HUDEP-2 (cell line): ENCODE measurements at regions not wholly inside any gene's neighbourhood (a gene's known extent, or its start where the extent isn't known, plus 50 kb on each side); places are given as distances from the start of the nearest gene placed in this dataset.
"Not testable (repeated sequence)": the region's sequence is repeated elsewhere in the genome, so short reads cannot be mapped to it uniquely, and the experiment has no call there.

Source experiments
- DNase-seq, 76 experiments: peaks; one replicate each; lab custom pipeline; 2025; ENCODE audit not compliant: unreplicated experiment in 76 of 76; lab: John Stamatoyannopoulos, UW

DNA sequence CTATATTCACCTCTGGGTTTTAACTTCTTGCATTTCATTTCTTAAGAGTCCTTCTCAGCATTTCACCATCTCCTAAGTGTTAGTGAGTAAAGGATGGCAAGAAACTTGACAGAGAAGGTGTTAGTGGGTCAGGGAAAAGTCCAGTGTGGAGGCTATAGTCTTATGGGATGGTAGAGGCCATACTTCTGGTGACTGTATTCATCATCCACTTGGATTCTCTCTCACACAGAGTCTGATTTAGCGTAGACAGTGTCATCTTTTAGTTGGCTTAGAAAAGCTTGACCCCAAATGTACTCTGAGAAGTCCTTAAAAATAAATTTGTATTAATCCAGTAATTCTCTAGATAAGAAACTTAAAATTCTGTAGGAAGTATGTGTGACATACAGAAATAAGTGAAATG lies 232.4 kb upstream of the FBXO33 start:
- DNase-seq: no peak

DNA sequence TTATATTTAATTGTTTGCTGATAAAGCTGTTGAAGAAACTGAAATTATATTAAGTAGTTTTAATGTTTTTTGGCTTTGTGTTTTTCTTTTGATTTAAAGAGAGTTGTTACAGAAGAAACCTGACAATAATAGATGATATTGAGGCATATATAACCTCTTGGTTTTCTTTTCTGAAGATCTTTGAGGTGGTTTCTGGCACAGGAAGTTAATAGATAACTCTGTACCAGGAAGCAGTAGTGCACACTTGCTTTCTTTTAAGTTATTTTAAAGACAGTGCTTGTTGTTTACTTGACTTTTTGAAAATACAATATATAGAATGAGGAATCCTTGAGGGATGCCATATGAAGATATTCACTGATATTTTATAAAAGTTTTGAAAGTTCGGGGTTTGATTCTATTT lies 209.0 kb upstream of the FBXO33 start:
- no peak for DNase-seq

DNA sequence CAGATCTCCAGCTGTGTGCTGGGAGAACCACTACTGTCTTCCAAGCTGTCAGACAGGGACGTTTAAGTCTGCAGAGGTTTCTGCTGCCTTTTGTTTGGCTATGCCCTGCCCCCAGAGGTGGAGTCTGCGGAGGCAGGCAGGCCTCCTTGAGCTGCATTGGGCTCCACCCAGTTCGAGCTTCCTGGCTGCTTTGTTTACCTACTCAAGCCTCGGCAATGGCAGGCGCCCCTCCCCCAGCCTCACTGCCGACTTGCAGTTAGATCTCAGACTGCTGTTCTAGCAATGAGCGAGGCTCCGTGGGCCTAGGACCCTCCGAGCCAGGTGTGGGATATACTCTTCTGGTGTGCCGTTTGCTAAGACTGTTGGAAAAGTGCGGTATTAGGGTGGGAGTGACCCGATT lies 206.8 kb upstream of the FBXO33 start:
- DNase-seq: not testable (repeated sequence)

DNA sequence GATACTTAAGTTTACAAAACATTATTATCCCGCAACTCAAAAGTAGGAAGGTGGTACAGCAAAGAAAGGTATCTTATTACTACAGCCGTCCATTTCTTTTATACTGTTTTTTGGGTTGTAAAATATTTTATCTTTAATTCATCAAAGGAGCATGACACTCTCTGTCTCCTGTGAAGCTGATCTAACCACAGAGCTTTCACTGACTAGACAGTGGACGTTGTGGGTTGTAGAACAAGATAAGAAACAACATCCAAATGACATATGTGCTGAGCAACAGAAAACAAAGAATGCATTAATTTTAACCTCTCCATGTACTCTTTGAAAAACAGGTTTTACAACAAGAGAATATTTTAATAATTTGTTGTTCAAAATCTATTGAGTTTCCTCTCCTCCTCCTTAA lies 195.9 kb upstream of the FBXO33 start:
- no peak for DNase-seq

DNA sequence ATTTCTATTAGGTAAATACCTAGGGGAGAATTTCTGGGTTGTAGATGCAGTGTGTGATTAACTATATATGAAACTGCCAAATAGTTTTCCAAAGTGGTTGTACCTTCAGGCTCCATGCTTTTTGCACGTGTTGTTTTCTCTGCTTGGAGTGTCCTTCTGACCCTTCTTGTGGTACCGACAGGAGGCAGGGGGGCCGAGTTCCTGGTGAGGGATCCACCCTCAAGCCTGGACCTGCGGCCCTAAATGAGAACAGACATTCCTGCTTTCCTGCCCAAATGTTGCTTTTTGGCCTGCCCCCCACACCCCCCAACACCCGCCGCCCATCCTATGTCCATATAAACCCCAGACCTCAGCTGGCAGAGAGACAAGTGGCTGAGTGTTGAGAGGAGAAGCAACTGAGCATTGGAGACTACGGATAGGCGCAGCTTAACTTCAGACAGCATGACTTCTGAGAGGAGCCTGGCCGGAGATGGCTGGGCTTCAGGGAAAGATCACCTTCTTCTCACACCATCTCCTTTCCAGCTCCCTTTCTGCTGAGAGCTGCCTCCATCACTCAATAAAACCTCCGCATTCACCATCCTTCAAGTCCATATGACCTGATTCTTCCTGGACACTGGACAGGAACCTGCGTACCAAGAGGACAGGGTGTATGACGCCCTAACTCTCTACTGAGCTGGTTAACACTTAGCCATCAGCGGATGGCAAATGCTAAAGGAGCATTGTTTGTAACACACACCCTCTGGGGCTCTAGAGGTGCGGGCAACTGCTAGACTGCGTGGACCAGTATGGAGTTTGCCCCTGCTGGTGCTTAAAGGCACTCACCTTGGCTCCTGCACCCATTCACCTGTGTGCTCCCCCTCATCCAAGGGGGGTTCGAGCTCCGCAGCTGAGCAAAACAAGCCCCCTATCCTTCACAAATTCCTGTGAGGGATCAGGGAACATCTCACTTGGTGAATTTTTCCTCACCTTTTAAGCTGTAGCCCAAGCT lies 194.7 kb upstream of the FBXO33 start:
- DNase-seq: no peak

DNA sequence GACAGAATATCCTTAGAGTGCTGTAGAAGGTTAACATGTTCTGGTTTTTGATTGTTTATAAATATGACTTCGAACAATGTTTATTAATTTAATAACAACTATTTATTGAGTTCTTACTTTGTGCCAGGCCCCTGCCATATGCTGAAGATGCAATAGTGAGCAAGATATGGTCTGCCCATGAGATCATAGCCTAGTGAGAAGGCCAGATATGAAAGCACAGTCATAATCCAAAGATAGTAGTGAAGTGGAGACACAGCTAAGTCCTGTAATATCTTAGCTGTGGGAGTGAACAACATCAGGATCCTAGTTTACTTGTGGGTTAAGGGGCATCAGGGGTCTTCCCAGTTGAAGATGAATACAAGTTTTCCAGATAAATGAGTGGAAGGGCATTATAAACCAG lies 189.4 kb upstream of the FBXO33 start:
- DNase-seq: no peak

DNA sequence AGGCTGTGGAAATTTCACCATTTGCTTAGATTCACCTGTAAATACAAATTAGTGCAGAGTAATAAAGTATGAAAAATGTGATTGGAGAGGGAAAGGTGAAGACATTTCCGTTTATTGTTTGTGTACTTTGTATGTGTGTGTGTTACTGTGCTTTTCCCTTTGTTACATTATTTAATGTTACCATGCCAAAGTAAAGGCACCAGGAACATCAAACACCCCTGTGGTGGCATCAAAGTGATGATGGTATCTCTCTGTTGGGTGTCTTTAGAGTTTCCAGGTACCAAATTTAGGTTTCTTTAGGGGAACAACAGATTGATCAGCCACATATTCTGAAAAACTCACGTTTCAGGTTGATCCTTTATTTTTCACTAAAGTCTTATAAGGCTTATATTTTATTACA lies 189.0 kb upstream of the FBXO33 start:
- DNase-seq: no peak

DNA sequence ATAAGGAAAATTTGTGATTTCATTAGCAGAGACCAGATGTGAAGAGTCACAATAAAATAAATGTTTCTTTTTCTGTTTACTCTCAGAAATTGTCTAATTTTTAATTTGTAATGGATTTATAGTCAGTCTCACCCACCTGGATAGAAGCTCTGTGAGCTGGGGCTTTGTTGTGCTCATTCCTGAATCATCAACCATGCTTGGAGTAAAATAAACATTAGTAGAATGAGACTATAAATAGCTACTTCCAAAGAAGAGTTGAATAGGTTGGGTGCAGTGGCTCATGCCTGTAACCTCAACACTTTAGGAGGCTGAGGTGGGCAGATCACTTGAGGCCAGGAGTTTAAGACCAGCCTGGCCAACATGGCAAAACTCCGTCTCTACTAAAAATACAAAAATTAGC lies 185.3 kb upstream of the FBXO33 start:
- DNase-seq: no peak

DNA sequence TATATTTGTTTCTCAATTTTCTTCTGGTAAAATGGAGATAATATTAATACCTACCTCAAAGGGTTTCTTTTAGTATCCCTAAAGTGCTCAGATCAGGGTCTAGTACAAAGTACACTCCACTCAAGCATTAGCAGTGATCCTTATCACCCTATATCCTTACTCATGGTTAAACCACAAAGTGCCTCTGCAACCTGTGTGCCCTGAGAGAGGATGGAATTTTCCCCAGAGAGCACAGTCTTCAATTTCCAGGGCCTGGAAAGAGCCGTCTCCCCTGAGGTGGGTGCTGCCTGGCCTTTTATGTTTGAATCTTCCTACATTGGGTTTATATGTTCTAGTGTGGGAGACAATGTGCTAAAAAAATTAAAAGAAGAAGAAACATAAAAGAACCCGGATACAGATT lies 183.1 kb upstream of the FBXO33 start:
- no peak for DNase-seq

DNA sequence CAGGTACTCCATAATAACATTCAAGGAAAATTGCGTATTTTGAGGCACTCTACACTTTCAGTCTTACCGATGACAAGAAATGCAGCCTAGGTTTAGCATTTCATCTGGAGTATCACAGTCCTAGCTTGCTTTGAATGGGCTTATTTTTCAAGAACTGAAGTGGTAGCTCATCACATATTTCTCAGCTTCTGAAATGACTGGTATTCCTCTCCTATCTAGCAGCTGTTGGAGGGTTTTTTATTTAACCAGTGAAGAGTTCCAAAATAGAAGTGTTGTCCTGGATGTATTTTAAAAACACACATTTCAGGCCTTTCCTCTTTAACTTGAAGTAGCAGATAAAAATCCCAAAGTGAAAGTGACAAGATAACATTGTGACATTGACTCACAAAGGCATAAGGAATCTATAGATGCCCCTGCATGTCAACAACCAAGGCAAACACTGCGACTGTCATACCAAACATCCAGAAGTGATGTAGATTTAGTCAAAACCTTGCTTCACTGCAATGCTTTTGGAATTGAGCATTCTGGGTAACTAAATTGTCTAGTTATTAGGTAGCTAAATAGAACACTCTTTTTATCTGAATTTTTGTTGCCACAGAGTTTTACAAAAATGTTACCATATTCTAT lies 182.2 kb upstream of the FBXO33 start:
- no peak for DNase-seq

DNA sequence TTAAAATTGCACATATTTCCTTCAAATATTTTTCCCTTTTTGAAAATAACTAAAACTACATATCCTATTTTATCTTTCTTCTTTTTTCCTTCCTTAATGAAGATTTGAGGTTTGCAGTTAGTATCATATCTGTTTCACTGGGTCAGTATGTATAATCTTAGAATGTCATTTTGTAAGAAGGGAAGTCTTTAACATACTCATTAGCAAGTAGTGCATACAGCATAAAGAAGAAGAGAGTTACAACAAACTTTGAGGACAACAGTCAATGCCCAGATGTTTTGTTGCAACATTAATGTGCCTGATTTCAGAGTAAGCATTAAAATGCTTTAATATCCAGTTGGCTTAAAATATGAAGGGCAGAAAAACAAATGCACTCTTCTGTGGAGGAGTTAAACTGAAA lies 176.9 kb upstream of the FBXO33 start:
- DNase-seq: no peak

DNA sequence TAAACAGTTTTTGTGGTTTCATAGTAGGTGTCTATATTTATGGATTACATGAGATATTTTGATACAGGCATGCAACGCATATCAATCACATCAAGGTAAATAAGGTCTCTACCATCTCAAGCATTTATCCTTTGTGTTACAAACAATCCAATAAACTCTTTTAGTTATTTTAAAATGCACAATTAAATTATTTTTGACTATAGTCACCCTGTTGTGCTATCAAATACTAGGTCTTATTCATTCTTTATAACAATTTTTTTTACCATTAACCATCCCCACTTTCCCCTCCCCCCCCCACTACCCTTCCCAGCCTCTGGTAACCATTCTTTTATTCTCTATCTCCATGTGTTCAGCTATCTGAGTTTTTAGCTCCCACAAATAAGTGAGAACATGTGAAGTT lies 175.7 kb upstream of the FBXO33 start:
- no peak for DNase-seq

DNA sequence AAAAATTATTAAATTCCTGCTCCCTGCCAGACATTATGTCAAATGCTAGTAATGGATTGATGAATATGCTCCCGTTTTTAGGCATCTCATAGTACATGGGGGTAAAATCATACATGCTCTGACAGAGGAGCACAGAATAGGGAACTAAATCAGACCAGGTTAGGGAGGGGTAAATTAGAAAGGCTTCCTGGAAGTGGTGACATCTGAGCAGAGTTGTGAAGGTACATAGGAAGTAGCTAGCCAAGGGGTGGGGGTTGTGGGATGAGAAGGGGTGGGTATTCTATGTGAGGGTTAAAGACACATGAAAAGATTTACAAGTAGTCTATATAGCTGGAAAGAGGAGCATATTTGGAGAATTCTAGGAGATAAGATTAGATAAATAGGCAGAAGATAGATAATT lies 171.7 kb upstream of the FBXO33 start:
- no peak for DNase-seq

DNA sequence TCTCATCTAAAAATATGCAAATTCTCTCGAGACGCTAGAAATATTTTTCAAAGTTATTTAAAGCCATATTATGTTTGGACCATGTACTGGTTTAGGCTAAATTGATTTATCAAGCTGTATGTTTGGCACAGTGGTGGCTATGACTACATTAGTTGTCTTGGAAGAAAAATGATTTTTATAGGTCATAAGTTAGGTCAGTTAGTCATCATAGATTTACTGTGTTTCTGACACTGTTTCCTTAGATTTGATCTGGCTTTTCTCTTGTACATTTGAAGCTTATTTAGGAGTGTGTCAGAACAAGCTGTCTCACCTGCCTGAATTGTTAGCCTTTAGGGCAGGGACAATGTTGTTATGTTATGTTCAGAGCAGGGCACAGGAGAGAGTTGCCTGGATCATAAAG lies 161.1 kb upstream of the FBXO33 start:
- no peak for DNase-seq

DNA sequence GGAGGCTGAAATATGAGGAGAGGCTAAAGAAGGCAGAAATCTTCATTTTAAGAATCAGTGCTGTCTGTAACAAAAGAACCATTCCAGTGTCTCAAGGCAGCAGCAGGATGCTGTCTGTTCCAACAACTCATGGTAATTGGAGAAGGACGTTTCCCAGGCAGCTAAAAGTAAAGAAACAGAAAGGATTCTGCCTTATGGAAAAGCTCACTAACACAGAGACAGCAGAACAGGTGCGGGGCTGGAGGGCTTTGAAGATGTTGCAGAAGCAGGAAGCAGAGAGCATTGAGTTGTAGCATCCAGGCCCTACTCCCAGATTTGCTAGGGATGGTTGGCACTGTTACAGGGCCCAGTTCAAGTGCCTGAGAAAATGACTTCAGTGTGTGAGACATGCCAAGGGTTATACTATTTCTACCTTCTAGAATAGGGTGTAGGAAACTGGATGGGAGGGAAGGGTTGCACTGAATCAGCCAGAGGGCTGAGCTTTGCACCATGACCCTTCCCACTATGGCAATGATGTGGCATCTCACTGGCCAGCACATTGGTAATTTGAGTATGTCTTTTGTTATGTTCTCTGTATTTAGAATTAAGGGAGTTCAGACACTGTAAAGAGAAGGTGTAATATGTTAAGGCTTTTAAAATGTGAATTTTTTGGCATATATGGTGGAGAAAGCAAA lies 160.0 kb upstream of the FBXO33 start:
- no peak for DNase-seq

DNA sequence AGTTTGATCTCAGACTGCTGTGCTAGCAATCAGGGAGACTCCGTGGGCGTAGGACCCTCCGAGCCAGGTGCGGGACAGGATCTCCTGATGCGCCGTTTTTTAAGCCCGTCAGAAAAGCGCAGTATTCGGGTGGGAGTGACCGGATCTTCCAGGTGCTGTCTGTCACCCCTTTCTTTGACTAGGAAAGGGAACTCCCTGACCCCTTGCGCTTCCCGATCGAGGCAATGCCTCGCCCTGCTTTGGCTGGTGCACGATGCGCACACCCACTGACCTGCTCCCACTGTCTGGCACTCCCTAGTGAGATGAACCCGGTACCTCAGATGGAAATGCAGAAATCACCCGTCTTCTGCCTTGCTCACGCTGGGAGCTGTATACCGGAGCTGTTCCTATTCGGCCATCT lies 157.6 kb upstream of the FBXO33 start:
- not testable (repeated sequence) for DNase-seq

DNA sequence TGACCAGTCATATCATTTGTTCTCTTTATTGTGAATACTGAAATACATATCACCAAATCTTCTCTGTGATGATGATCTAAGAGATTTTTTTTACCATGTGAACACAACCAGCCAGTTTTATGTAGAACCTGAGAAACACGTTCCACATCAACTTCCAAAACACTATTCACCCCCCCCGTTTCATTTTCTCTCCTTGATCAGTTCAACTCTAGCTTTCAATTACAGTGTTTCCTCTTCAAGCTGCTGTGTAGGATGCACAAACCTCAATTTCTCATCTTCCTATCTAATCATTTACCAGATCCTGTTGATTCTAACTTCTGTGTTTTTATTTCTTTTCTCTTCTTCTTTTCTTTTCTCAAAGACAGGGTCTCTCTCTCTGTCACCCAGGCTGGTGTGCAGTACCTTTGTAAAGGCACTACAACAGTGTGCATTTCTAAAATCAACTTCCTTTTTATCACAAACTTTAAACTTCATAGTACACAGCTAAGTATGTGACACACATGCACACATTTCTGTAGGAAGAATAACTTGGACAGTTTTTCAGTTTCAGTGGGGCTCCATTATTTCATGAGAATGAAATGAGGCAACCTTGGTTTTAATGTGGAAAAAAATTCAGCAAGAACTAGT lies 149.9 kb upstream of the FBXO33 start:
- no peak for DNase-seq

DNA sequence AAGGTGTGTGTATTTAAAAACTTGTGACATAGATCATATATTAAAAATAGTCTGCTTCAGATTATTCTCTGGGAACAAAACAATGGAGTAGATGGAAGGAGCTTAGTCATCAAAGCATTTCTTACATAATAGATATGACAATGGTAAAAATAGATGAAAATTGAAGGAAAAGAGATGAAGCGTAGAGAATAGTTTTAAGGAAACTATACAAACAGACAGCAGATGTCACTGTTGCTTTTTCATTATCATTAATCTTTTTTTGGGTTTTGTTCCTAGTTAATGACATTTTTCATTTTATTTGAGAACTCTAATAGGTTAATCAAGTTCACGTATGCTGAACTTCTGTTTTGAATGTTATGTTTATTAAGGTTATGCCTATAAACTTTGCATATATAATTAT lies 149.2 kb upstream of the FBXO33 start:
- DNase-seq: peak in 1 of 76 experiments; percentile 12

DNA sequence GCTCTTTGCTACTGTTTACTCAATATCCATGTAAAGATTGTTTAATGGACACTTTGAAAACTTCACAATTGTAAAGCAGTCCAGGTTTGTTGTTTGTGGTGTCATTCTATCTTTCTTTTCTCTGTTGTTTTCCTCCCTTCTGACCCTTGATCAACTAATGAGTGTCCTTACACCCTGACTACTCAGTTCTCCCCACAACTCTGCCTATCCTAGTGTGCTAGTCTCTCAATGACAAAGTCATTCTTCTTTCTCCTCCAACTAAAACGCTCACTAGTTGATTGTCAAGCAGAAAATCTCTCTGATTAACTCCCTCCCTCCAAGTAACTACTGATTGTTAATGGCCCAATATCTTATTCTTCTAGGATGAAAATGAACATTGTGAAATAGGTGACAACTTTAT lies 148.5 kb upstream of the FBXO33 start:
- no peak for DNase-seq

DNA sequence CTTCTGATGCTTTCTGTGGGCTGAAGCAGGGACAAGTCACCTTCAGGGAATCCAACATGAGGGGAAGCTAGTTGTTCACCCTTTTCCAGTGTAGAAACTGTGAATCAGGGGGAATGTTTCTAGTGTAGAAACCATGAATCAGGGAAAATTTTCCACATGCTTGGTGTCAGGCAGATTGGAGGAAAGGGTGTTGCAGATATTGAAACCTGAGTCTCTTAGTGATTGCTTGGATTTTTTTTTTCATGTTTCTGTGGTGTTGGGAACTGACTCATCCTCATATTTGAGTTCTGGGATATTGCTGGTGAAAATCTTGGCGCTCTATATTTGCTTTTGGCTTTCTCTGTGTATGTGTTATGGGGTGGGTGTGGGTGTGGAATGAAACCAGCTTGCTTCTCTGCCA lies 144.5 kb upstream of the FBXO33 start:
- no peak for DNase-seq

DNA sequence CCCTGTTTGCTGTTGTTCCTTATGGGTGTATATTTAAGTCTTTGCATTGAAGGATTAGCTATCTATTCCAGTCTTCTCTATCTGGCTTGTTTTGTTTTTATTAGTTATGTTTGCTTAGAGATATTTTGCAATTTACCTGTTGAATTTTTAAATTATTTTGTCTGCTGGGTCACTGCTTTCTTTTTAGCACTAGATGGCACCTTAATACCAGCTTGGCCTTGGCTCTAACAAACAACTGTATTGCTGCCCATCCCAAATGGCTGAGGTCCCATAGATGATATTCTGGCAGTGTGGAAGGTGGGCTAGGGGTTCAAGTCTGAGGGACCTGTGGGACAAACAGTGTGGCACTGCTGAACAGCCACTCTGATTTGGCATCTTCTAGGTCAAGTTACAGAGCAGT lies 144.0 kb upstream of the FBXO33 start:
- DNase-seq: no peak
